Superior temporal gyrus (tissue), 1 donor: ENCODE measurements at regions not wholly inside any gene's neighbourhood (a gene's known extent, or its start where the extent isn't known, plus 50 kb on each side); places are given as distances from the start of the nearest gene placed in this dataset.
A peak's percentile ranks its signal among the peaks of the same experiment; 100 is the strongest.

Experiments used
- DNase-seq: peaks from one replicate; pipeline ENCODE4 v3.0.0-alpha.2; 2016; ENCODE audit errors: extremely low spot score

- DNase-seq = no peak
These were observed 513.3 kb upstream of the SEMA6D start for GRCh38 chr15:47203993-47204392.

- DNase-seq = no peak
These were observed 510.8 kb upstream of the SEMA6D start for GRCh38 chr15:47206358-47206978.

GRCh38 chr15:47209591-47209990 is 507.7 kb upstream of the SEMA6D start:
- no peak for DNase-seq

GRCh38 chr15:47212222-47213010 is 504.9 kb upstream of the SEMA6D start:
- DNase-seq = no peak

- no peak for DNase-seq
These were observed 503.4 kb upstream of the SEMA6D start for GRCh38 chr15:47213883-47214282.

- DNase-seq = no peak
These were observed 499.0 kb upstream of the SEMA6D start for GRCh38 chr15:47218295-47218694.

GRCh38 chr15:47244361-47244760 is 472.9 kb upstream of the SEMA6D start:
- DNase-seq = no peak

GRCh38 chr15:47246317-47246716 is 471.0 kb upstream of the SEMA6D start:
- no peak for DNase-seq

GRCh38 chr15:47258521-47258920 is 458.8 kb upstream of the SEMA6D start:
- no peak for DNase-seq

- no peak for DNase-seq
These were observed 451.6 kb upstream of the SEMA6D start for GRCh38 chr15:47265686-47266085.

GRCh38 chr15:47266566-47266965 is 450.7 kb upstream of the SEMA6D start:
- no peak for DNase-seq

GRCh38 chr15:47273864-47274263 is 443.4 kb upstream of the SEMA6D start:
- no peak for DNase-seq

- no peak for DNase-seq
These were observed 434.1 kb upstream of the SEMA6D start for GRCh38 chr15:47283246-47283645.

GRCh38 chr15:47288794-47289193 is 428.5 kb upstream of the SEMA6D start:
- DNase-seq = no peak

GRCh38 chr15:47289656-47290055 is 427.6 kb upstream of the SEMA6D start:
- no peak for DNase-seq

- no peak for DNase-seq
These were observed 425.5 kb upstream of the SEMA6D start for GRCh38 chr15:47291767-47292166.

GRCh38 chr15:47292638-47293190 is 424.6 kb upstream of the SEMA6D start:
- DNase-seq = no peak

GRCh38 chr15:47293466-47294162 is 423.7 kb upstream of the SEMA6D start:
- DNase-seq = peak; percentile 35

GRCh38 chr15:47294765-47295259 is 422.5 kb upstream of the SEMA6D start:
- DNase-seq = no peak

GRCh38 chr15:47296881-47297280 is 420.4 kb upstream of the SEMA6D start:
- no peak for DNase-seq

GRCh38 chr15:47299846-47300434 is 417.4 kb upstream of the SEMA6D start:
- DNase-seq = no peak

GRCh38 chr15:47300596-47300995 is 416.7 kb upstream of the SEMA6D start:
- no peak for DNase-seq
